ENCODE measurements at regions not wholly inside any gene's neighbourhood (a gene's known extent, or its start where the extent isn't known, plus 50 kb on each side); places are given as distances from the start of the nearest gene placed in this dataset.

DNA sequence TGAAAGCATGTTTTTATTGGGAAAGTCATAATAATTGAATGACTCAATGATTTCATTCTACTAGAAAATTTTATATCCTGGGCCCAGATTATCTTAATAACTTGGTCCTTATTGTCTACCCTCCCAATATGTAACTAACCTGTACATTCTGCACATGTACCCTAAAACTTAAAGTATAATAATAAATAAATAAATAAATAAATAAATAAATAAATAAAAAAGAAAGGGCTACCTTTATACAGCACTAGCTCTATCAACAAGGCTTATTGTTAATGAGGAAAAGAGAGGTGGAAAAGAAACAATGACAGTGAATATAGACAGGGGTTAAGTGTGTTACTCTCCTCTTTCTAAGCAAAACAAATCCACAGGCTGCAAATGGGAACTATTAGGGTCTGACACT, 83.6 kb downstream of the GRIN2B start:
- H3K36me3 ChIP-seq (replicated peaks; ENCODE audit: insufficient read depth, low read depth) = no peaks in the 10 kb centered on the region
- H3K4me2 ChIP-seq = no peak overlapping the region
- DNase-seq (ENCODE audit: low spot score) = no peak
- no peak for TF ChIP-seq EZH2phosphoT487 (IDR thresholded peaks at IDR 0.05; ENCODE audit: low read depth, severe bottlenecking, unreplicated experiment)
- TF ChIP-seq, protein P1, sequence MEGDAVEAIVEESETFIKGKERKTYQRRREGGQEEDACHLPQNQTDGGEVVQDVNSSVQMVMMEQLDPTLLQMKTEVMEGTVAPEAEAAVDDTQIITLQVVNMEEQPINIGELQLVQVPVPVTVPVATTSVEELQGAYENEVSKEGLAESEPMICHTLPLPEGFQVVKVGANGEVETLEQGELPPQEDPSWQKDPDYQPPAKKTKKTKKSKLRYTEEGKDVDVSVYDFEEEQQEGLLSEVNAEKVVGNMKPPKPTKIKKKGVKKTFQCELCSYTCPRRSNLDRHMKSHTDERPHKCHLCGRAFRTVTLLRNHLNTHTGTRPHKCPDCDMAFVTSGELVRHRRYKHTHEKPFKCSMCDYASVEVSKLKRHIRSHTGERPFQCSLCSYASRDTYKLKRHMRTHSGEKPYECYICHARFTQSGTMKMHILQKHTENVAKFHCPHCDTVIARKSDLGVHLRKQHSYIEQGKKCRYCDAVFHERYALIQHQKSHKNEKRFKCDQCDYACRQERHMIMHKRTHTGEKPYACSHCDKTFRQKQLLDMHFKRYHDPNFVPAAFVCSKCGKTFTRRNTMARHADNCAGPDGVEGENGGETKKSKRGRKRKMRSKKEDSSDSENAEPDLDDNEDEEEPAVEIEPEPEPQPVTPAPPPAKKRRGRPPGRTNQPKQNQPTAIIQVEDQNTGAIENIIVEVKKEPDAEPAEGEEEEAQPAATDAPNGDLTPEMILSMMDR (IDR thresholded peaks at IDR 0.05; ENCODE audit: poor library complexity) = no peak
- TF ChIP-seq EZH2 (IDR thresholded peaks at IDR 0.05; ENCODE audit: borderline replicate concordance) = no peak
- H3K4me1 ChIP-seq (ENCODE audit: insufficient read depth) = no peaks in the 10 kb centered on the region
- no peak overlapping the region for H2AFZ ChIP-seq
- H3K79me2 ChIP-seq = no peaks in the 10 kb centered on the region
- no peaks in the 10 kb centered on the region for H3K9me3 ChIP-seq (ENCODE audit: low read depth)
- H3K9me2 ChIP-seq (replicated peaks; ENCODE audit: insufficient read depth) = no peaks in the 10 kb centered on the region
- no peak overlapping the region for H3K4me3 ChIP-seq
- H4K20me1 ChIP-seq (ENCODE audit: insufficient read depth, poor library complexity, severe bottlenecking) = no peaks in the 10 kb centered on the region
- H3K27ac ChIP-seq = no peak overlapping the region
- no peaks in the 10 kb centered on the region for H3K27me3 ChIP-seq

DNA sequence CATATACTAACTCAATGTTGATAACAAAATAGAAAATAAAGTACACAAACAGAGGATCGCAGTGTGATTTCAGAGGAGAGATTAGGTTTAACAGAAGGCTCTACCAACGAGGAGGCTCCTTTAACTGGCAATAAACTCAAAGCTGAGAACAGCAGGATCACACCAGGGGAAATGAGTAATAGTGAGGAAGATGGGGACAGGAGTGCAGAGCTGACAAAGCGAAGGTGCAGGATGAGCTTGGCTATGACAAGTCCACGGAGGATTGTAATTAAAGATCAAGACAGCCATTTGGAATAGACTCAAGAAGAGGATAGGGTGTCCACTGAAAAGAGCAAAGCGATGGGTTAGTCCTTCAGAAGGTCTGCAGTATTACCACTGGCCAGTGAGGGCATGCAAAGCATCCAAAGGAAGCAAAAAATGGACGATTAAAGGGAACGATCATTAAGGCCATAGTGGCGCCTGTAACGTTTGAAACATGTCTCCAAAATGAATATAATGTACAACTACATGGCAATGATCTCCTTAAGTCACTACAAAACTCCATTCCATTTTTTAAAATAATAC, 85.3 kb downstream of the GRIN2B start:
- Histone ChIP-seq H3K4me3 (no peak overlapping the region), H3K9me3 (ENCODE audit: low read depth) (no peaks in the 10 kb centered on the region), H3K27me3 (no peaks in the 10 kb centered on the region), H4K20me1 (ENCODE audit: insufficient read depth, poor library complexity, severe bottlenecking) (no peaks in the 10 kb centered on the region), H3K9me2 (replicated peaks; ENCODE audit: insufficient read depth) (no peaks in the 10 kb centered on the region), H3K36me3 (replicated peaks; ENCODE audit: insufficient read depth, low read depth) (no peaks in the 10 kb centered on the region), H3K79me2 (no peaks in the 10 kb centered on the region), H2AFZ (no peak overlapping the region), H3K27ac (no peak overlapping the region), H3K4me2 (no peak overlapping the region), H3K4me1 (ENCODE audit: insufficient read depth) (no peaks in the 10 kb centered on the region)
- TF ChIP-seq EZH2phosphoT487 (IDR thresholded peaks at IDR 0.05; ENCODE audit: low read depth, severe bottlenecking, unreplicated experiment) = no peak
- WGBS (ENCODE audit: low lambda C conversion rate, missing lambda C conversion rate) = 82% methylated on average over 9 of the region's 9 CpGs
- no peak for DNase-seq (ENCODE audit: low spot score)

DNA sequence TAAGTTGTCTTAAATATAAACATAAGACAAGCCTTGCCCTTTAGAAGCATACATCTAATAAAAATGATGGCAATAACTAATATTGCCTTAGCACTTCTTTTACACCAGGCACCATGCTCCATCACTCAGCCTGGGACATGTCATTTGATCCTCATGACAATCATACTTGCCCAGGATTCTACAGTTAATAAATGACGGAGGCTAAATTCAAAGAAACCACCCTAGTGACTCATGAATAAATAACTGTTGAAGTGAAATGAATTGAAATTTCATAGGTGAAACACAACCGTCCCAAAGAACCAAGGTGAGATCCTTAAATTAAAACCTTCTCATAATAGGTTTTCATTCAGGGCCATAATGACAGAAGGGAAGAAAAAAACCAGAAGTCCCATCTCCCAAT, 89.5 kb downstream of the GRIN2B start:
- H3K36me3 ChIP-seq (replicated peaks; ENCODE audit: insufficient read depth, low read depth) = no peaks in the 10 kb centered on the region
- H3K4me2 ChIP-seq = no peak overlapping the region
- H3K9me3 ChIP-seq (ENCODE audit: low read depth) = no peaks in the 10 kb centered on the region
- H3K9me2 ChIP-seq (replicated peaks; ENCODE audit: insufficient read depth) = no peaks in the 10 kb centered on the region
- no peaks in the 10 kb centered on the region for H3K4me1 ChIP-seq (ENCODE audit: insufficient read depth)
- TF ChIP-seq EZH2 (IDR thresholded peaks at IDR 0.05; ENCODE audit: borderline replicate concordance) (no peak), EZH2phosphoT487 (IDR thresholded peaks at IDR 0.05; ENCODE audit: low read depth, severe bottlenecking, unreplicated experiment) (no peak)
- TF ChIP-seq, protein P1 (IDR thresholded peaks at IDR 0.05; ENCODE audit: poor library complexity) = no peak
- 95% methylated on average over 2 of the region's 2 CpGs for WGBS (ENCODE audit: low lambda C conversion rate, missing lambda C conversion rate)
- no peak overlapping the region for H3K27ac ChIP-seq
- DNase-seq (ENCODE audit: low spot score) = no peak
- no peaks in the 10 kb centered on the region for H3K27me3 ChIP-seq
- no peaks in the 10 kb centered on the region for H3K79me2 ChIP-seq
- no peak overlapping the region for H2AFZ ChIP-seq
- no peak overlapping the region for H3K4me3 ChIP-seq
- H4K20me1 ChIP-seq (ENCODE audit: insufficient read depth, poor library complexity, severe bottlenecking) = no peaks in the 10 kb centered on the region

DNA sequence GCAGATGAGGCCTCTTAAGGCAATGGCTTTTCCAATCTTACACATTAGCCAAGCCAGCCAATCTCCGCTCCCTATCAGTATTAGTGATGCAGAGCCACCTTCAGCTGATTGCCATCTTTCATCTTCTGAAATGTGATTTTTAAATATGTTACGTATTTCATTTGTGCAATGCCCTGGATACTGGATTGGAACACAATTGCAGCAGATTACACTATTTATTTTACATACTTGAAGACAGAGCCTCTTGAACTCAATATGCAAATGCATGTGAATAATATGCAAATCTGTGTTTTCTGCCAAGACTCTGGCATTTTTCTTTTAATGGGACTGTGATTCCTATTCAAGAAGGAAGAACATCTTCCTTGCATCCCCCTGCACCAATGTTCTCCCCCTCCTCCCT, 90.5 kb downstream of the GRIN2B start:
- Histone ChIP-seq H3K9me3 (ENCODE audit: low read depth) (no peaks in the 10 kb centered on the region), H3K27ac (no peak overlapping the region), H3K79me2 (no peaks in the 10 kb centered on the region), H3K27me3 (no peaks in the 10 kb centered on the region), H3K4me1 (ENCODE audit: insufficient read depth) (no peaks in the 10 kb centered on the region), H3K4me3 (no peak overlapping the region), H3K36me3 (replicated peaks; ENCODE audit: insufficient read depth, low read depth) (no peaks in the 10 kb centered on the region), H3K9me2 (replicated peaks; ENCODE audit: insufficient read depth) (no peaks in the 10 kb centered on the region), H3K4me2 (no peak overlapping the region), H2AFZ (no peak overlapping the region), H4K20me1 (ENCODE audit: insufficient read depth, poor library complexity, severe bottlenecking) (no peaks in the 10 kb centered on the region)
- TF ChIP-seq, protein P1 (IDR thresholded peaks at IDR 0.05; ENCODE audit: poor library complexity) = no peak
- TF ChIP-seq EZH2phosphoT487 (IDR thresholded peaks at IDR 0.05; ENCODE audit: low read depth, severe bottlenecking, unreplicated experiment) = no peak
- 97% methylated on average over 2 of the region's 2 CpGs for WGBS (ENCODE audit: low lambda C conversion rate, missing lambda C conversion rate)
- no peak for DNase-seq (ENCODE audit: low spot score)
